Spinal cord (tissue), 9 donors: ENCODE measurements at regions not wholly inside any gene's neighbourhood (a gene's known extent, or its start where the extent isn't known, plus 50 kb on each side); places are given as distances from the start of the nearest gene placed in this dataset.
"Not testable (repeated sequence)": the region's sequence is repeated elsewhere in the genome, so short reads cannot be mapped to it uniquely, and the experiment has no call there.

ENCODE experiments used
- DNase-seq, 6 donors: peaks; one replicate each; pipeline versions ENCODE4 v3.0.0 to v3.0.0-alpha.2; 2013 to 2015; ENCODE audit warnings: low spot score in 6 of 6, low read depth in 4 of 6
- H3K27ac ChIP-seq: one replicate; pipeline ENCODE4 v1.5.1; 2013; ENCODE audit warnings: low read depth, low read length, control low read depth
- H3K27me3 ChIP-seq: one replicate; pipeline ENCODE4 v1.6.1; 2013; ENCODE audit warnings: low read length; ENCODE audit not compliant: control insufficient read depth, insufficient read depth
- H3K36me3 ChIP-seq: one replicate; pipeline ENCODE4 v1.6.1; 2013; ENCODE audit warnings: low read length; ENCODE audit not compliant: control insufficient read depth, insufficient read depth
- H3K4me1 ChIP-seq: one replicate; pipeline ENCODE4 v1.6.1; 2013; ENCODE audit warnings: low read length; ENCODE audit not compliant: control insufficient read depth, insufficient read depth
- H3K4me3 ChIP-seq: one replicate; pipeline ENCODE4 v1.5.1; 2013; ENCODE audit warnings: low read depth, low read length, control low read depth
- H3K9me3 ChIP-seq: one replicate; pipeline ENCODE4 v1.6.1; 2013; ENCODE audit warnings: low read length; ENCODE audit not compliant: control insufficient read depth, insufficient read depth
- WGBS: methylation state at CpG from one replicate; pipeline ENCODE4 v1.1.5; 2013; ENCODE audit warnings: missing lambda C conversion rate; ENCODE audit not compliant: insufficient coverage; 5-methylcytosine and 5-hydroxymethylcytosine counted together
- donor health status: healthy.

DNA sequence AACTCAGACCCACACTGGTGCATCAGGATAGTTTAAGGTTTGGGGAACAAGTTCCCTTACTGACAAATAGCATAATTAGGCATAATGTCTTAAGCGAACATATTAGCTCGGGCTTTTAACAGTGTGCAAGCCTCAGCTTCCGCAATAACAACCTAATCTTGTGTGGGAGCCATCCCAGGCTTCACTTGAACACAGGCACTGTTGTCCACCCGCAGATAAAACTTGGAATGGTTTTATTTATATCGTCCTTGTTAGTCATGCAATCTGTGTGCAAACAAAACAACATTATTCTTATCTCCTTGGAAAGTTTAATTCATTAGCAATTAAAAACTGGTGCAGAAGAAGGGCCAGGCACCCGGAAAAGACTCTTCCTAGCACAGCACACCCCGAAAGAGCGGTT lies 107.4 kb downstream of the LMO4 start:
- WGBS: 87% methylated on average over 3 of the region's 8 CpGs
- not testable (repeated sequence) for H3K27me3 ChIP-seq, H3K4me1 ChIP-seq, H3K4me3 ChIP-seq, H3K27ac ChIP-seq, H3K9me3 ChIP-seq, DNase-seq, H3K36me3 ChIP-seq

DNA sequence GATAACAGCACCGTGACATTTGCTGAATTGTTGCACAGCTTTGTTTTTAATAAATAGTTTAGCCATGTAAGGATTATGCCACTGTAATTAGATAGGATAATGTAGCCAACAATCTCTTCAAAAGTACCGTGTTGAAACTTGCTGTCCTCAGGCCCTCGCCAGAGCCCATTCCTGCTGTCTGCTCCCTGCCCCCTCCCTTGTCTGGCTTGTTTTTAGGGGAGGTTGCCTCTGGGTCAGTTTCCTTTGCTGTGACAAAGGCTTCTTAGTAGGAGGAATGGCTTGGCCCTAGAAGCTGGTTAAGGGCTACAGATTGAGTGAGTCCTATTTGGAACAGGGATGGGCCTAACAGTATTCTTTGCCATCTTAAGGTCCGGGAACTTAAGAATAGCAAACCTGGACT lies 107.9 kb downstream of the LMO4 start:
- no peaks in the 10 kb centered on the region for H3K9me3 ChIP-seq
- no peak for DNase-seq
- H3K36me3 ChIP-seq: no peaks in the 10 kb centered on the region
- no peak overlapping the region for H3K4me3 ChIP-seq
- 100% methylated on average over 1 of the region's 4 CpGs for WGBS
- no peaks in the 10 kb centered on the region for H3K27me3 ChIP-seq
- H3K4me1 ChIP-seq: no peaks in the 10 kb centered on the region
- no peak overlapping the region for H3K27ac ChIP-seq

DNA sequence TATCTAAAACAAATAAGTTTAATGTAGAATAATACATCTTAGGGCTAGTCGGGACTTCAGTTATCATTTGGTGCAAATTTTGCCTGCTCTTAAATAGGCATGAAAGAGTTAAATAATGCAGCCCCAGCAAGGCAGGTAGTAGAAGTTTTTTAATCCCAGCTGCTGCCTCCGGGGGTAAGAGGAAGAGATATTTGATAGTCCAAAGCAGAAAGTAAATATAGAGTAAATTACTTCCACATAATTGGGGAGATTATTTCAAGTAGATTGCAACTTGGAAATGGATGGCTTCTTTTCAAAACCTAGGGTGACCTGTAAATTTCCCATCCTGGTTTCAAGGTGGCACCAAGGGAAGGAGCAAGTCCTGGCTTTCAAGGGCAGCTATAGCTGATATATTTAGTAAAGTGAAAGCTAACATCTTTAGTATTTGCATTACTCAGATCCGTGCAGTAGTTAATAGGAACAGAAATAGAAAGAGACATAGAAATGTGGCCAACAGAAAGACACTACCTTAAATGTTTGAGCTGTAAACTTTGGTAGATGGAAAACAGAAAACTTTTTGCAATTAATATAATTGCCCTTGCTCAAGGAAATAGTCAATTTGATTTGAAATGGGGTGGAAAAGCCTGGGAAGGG lies 109.1 kb downstream of the LMO4 start:
- no peaks in the 10 kb centered on the region for H3K27me3 ChIP-seq
- no peak overlapping the region for H3K4me3 ChIP-seq
- no peaks in the 10 kb centered on the region for H3K9me3 ChIP-seq
- H3K36me3 ChIP-seq: no peaks in the 10 kb centered on the region
- DNase-seq: no peak
- H3K27ac ChIP-seq: no peak overlapping the region
- 100% methylated on average over 1 of the region's 3 CpGs for WGBS
- no peaks in the 10 kb centered on the region for H3K4me1 ChIP-seq

DNA sequence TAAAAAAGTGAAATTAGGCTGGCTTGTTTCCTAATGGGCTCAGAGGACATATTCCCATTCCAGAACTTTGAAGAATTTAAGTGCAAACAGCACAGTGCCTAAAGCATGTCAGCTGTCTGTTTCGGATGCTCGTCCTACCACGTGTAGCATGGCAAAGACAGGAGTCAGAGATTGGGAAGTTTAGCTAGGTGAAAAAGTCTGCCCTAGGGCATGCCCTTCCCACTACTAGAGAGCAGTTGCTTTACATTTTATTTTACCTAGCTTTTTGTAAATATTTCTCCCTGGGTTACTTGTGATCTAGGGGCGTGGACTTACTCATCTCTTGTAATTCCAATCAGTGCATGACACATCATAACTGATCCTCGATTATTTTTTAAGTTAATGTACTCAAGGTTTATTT lies 111.1 kb downstream of the LMO4 start:
- H3K27me3 ChIP-seq: no peaks in the 10 kb centered on the region
- H3K4me1 ChIP-seq: no peaks in the 10 kb centered on the region
- H3K36me3 ChIP-seq: no peaks in the 10 kb centered on the region
- no peak overlapping the region for H3K27ac ChIP-seq
- no peaks in the 10 kb centered on the region for H3K9me3 ChIP-seq
- DNase-seq: no peak
- H3K4me3 ChIP-seq: no peak overlapping the region
- WGBS: no CpG with 5 or more reads among the region's 5 CpGs

DNA sequence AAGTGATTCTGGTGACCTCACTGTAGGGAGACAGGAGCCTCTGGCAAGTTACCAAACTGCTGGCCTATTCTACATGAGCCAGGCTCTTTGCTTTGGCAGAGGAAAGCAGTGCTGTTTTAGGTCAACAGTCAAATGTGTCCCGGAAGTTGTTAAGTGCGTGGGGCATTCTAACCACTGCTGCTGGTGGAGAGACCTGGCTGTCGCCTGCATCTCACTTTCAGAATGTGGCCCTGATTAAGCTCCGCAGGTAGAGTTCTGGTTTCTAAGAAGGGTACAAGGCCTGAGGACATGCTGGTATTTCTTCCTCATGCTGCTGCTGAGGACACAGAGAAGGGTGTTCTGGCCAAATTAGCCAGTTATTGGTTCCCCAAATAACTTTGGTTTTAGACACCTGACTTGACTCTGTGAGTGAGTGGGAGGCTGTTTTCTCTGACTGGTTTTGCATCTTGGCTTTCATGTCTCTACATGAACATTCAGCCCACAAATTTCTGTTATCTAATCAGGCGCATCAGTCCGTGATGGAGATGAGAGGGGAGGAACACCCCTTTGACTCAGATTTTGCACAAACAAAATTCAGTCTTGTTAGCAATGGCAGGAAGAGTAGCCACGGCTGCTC lies 120.8 kb downstream of the LMO4 start:
- Histone ChIP-seq H3K36me3 (no peaks in the 10 kb centered on the region), H3K27me3 (no peaks in the 10 kb centered on the region), H3K9me3 (no peaks in the 10 kb centered on the region), H3K4me3 (no peak overlapping the region), H3K27ac (no peak overlapping the region), H3K4me1 (no peaks in the 10 kb centered on the region)
- no peak for DNase-seq
- WGBS: 78% methylated on average over 4 of the region's 7 CpGs

DNA sequence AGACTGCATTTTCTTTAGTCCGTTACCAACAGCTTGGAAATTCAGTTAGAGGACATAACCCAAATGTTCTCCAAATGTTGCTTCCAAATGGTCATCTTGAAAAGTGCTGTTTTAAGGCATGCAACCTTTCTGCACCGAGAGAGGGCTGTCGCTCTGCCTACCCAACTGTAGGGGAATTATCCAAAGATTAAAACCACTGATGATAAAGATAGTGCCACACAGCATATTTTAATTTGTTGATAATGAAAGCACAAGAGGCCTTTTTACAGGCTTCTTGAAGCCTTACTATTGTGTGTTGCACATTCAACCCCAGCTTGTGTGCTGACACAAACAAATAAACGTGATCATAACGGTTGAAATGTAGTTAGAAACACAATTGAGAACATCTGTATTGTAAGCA lies 121.5 kb downstream of the LMO4 start:
- no peak overlapping the region for H3K27ac ChIP-seq
- peak in 1 of 6 donors; percentile 21 for DNase-seq
- H3K4me1 ChIP-seq: no peaks in the 10 kb centered on the region
- no peaks in the 10 kb centered on the region for H3K9me3 ChIP-seq
- no CpG with 5 or more reads among the region's 5 CpGs for WGBS
- no peak overlapping the region for H3K4me3 ChIP-seq
- no peaks in the 10 kb centered on the region for H3K27me3 ChIP-seq
- no peaks in the 10 kb centered on the region for H3K36me3 ChIP-seq

DNA sequence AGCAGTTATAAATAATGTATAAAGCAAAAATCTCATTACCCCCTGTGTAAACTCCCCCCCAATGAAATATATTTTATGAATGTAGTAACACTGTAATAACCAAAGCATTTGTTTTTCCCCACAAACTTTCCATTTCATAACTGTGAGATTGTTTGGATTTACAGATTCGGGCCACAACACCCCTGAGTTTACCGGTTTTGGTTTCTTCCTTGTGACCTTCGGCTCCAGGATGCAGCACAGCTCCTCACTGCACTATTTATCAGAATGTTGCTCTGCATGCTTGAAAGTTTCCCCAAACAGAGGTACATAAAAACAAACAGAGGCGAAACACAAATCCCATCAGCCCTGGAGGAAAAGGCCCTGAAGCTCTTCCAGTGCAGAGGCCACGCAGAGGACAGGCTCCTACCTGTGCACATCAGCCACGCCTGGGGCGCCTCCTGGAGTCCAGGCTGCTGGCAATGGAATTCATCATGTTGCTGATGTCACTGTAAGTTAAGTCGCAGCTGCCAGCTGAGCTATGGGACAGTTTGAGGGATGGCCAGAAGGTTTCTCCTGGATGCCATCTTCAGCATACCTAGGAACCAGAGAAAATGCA lies 122.0 kb downstream of the LMO4 start:
- H3K4me1 ChIP-seq: no peaks in the 10 kb centered on the region
- WGBS: 85% methylated on average over 7 of the region's 8 CpGs
- no peak overlapping the region for H3K27ac ChIP-seq
- no peaks in the 10 kb centered on the region for H3K9me3 ChIP-seq
- peak in 1 of 6 donors; percentile 24 for DNase-seq
- no peaks in the 10 kb centered on the region for H3K36me3 ChIP-seq
- H3K27me3 ChIP-seq: no peaks in the 10 kb centered on the region
- H3K4me3 ChIP-seq: no peak overlapping the region

DNA sequence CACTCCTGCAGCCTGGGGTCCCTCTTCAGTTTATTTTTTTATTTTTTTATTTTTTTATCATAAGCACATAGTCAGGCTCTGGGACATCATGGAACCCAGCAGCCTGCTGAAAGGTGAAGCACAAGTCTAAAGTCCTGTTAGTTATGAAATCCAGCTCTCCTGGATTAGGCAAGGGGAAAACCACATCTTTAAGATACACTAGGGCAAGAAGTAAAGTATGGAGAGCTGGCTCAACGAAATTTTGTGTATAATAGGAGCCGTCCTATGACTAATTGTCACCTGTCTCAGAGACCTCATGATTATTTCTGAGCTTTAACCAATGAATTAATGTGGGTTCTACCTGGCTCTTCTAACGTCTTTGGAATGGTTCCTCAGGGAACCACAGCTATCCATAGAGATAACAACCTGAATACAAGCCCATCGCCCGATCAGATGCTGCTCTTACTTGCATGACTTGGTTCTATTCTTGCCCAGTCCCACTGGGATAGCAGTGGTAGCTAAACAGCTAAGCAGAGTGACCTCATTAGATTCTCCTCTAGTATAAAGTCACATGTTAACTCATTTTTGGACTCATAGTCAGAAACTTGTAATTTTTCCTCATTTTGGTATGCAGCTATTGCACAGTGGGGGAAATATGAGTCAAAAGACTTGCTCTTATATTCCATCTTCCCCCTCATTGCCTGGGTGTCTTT lies 122.7 kb downstream of the LMO4 start:
- DNase-seq: no peak
- no peaks in the 10 kb centered on the region for H3K9me3 ChIP-seq
- no peaks in the 10 kb centered on the region for H3K4me1 ChIP-seq
- H3K27me3 ChIP-seq: no peaks in the 10 kb centered on the region
- 90% methylated on average over 3 of the region's 5 CpGs for WGBS
- H3K27ac ChIP-seq: no peak overlapping the region
- no peaks in the 10 kb centered on the region for H3K36me3 ChIP-seq
- no peak overlapping the region for H3K4me3 ChIP-seq

DNA sequence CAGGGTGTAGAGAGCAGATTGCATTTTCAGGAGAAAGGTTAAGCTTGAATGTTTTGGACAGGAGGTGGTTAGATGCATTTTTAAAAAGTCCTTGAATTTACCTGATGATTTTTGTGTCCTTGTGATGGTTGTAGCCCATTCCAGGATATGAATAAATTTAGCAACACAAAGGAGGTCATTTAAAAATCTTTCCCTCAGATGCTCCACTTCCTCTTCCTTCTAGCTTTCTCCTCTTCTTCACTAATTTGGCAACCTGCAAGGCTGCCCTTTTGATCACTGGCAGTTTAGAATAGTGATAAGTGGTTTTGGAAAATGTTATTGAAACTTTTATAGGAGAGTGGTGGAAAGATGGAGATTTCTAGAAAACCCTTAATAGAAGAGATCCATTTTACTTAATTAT lies 124.0 kb downstream of the LMO4 start:
- no peak overlapping the region for H3K27ac ChIP-seq
- H3K9me3 ChIP-seq: no peaks in the 10 kb centered on the region
- DNase-seq: no peak
- H3K4me1 ChIP-seq: no peaks in the 10 kb centered on the region
- H3K36me3 ChIP-seq: no peaks in the 10 kb centered on the region
- H3K4me3 ChIP-seq: no peak overlapping the region
- no peaks in the 10 kb centered on the region for H3K27me3 ChIP-seq

DNA sequence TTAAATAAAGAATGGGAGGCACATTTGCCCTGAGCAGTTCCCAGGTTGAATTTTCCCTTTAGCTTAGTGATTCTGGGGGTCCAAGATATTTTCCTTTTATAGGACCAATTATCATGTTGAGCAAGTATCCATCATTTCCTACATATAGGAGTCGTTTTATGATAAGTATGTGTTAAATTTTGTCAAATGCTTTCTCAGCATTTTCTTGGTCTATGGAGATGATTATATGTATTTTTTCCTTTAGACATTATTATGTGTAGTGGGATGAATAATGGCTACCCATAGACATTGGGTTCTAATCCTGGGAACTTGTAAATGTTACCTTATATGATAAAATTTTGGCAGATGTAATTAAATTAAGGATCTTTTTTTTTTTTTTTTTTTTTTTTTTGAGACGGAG lies 128.7 kb downstream of the LMO4 start:
- Histone ChIP-seq H3K27me3 (no peaks in the 10 kb centered on the region), H3K9me3 (no peaks in the 10 kb centered on the region), H3K36me3 (no peaks in the 10 kb centered on the region), H3K4me1 (no peaks in the 10 kb centered on the region), H3K27ac (no peak overlapping the region), H3K4me3 (no peak overlapping the region)
- WGBS: no CpG with 5 or more reads among the region's 2 CpGs
- DNase-seq: no peak
